Osteoblast (primary cell): ENCODE measurements at regions not wholly inside any gene's neighbourhood (a gene's known extent, or its start where the extent isn't known, plus 50 kb on each side); places are given as distances from the start of the nearest gene placed in this dataset.
A peak's percentile ranks its signal among the peaks of the same experiment; 100 is the strongest.

ENCODE experiments used
- DNase-seq: peaks from one replicate; pipeline ENCODE4 v3.0.0; 2011; ENCODE audit warnings: low spot score, mixed read lengths; ENCODE audit not compliant: insufficient read length; ENCODE audit errors: missing footprints
- H2AFZ ChIP-seq: 2 replicates; pipeline ENCODE4 v1.6.0; 2011; ENCODE audit warnings: mild to moderate bottlenecking, low read length
- H3K27ac ChIP-seq: 2 replicates; pipeline ENCODE4 v1.5.1; 2011; ENCODE audit warnings: mild to moderate bottlenecking, low read depth, low read length, moderate library complexity
- H3K27me3 ChIP-seq: 2 replicates; pipeline ENCODE4 v1.6.0; 2012; ENCODE audit warnings: mild to moderate bottlenecking, control low read depth, inconsistent platforms, low read length, moderate library complexity; ENCODE audit not compliant: insufficient read depth
- H3K36me3 ChIP-seq: 2 replicates; pipeline ENCODE4 v1.5.1; 2011; ENCODE audit warnings: mild to moderate bottlenecking, low read length, control low read depth, moderate library complexity; ENCODE audit not compliant: insufficient read depth
- H3K4me1 ChIP-seq: 2 replicates; pipeline ENCODE4 v1.5.1; 2011; ENCODE audit warnings: mild to moderate bottlenecking, low read length, control low read depth, moderate library complexity; ENCODE audit not compliant: insufficient read depth
- H3K4me2 ChIP-seq: 2 replicates; pipeline ENCODE4 v1.6.0; 2011; ENCODE audit warnings: mild to moderate bottlenecking, low read length; ENCODE audit not compliant: insufficient read depth
- H3K4me3 ChIP-seq: fragments of 200-600 bp; sonication (generic); 3 replicates; pipeline ENCODE4 v1.5.1; 2012; ENCODE audit warnings: mild to moderate bottlenecking, low read length, inconsistent platforms; ENCODE audit not compliant: insufficient read depth
- H3K79me2 ChIP-seq: 2 replicates; pipeline ENCODE4 v1.6.0; 2012; ENCODE audit warnings: mild to moderate bottlenecking, low read length, control low read depth, inconsistent platforms; ENCODE audit not compliant: insufficient read depth
- H3K9me3 ChIP-seq: 2 replicates; pipeline ENCODE4 v1.5.1; 2011; ENCODE audit warnings: low read depth, low read length, control low read depth
- H4K20me1 ChIP-seq: 2 replicates; pipeline ENCODE4 v1.6.0; 2012; ENCODE audit warnings: mild to moderate bottlenecking, low read length, control low read depth; ENCODE audit not compliant: insufficient read depth
- CTCF ChIP-seq: IDR thresholded peaks from 2 replicates; pipeline ENCODE4 v1.5.1; 2011; ENCODE audit warnings: mild to moderate bottlenecking, low read depth, low read length, moderate library complexity; ENCODE audit errors: extremely low read depth

- H3K27me3 ChIP-seq: no peaks in the 10 kb centered on the region
- peak overlapping the region; percentile 61 for H3K4me2 ChIP-seq
- H3K27ac ChIP-seq: peak overlapping the region; percentile 82
- no peak overlapping the region for H3K4me3 ChIP-seq
- no peaks in the 10 kb centered on the region for H4K20me1 ChIP-seq
- TF ChIP-seq CTCF: no peak
- peaks cover 42% of the 10 kb centered on the region for H3K4me1 ChIP-seq
- DNase-seq: no peak
- H2AFZ ChIP-seq: peak overlapping the region; percentile 61
- no peaks in the 10 kb centered on the region for H3K79me2 ChIP-seq
- no peaks in the 10 kb centered on the region for H3K36me3 ChIP-seq
- no peaks in the 10 kb centered on the region for H3K9me3 ChIP-seq
Measured at GRCh38 chr3:27591312-27592210, 107.4 kb upstream of the SLC4A7 start.

GRCh38 chr3:27590437-27591298 is 106.5 kb upstream of the SLC4A7 start:
- Histone ChIP-seq H3K4me1 (peaks cover 36% of the 10 kb centered on the region), H3K79me2 (no peaks in the 10 kb centered on the region), H2AFZ (peak overlapping the region; percentile 61), H4K20me1 (no peaks in the 10 kb centered on the region), H3K36me3 (no peaks in the 10 kb centered on the region), H3K4me3 (peak overlapping the region; percentile 24), H3K4me2 (peak overlapping the region; percentile 61), H3K27ac (peak overlapping the region; percentile 82), H3K27me3 (no peaks in the 10 kb centered on the region), H3K9me3 (no peaks in the 10 kb centered on the region)
- TF ChIP-seq CTCF: no peak
- peak; percentile 59 for DNase-seq

- H3K4me1 ChIP-seq: peaks cover 36% of the 10 kb centered on the region
- H3K27me3 ChIP-seq: no peaks in the 10 kb centered on the region
- H2AFZ ChIP-seq: no peak overlapping the region
- no peaks in the 10 kb centered on the region for H3K79me2 ChIP-seq
- H4K20me1 ChIP-seq: no peaks in the 10 kb centered on the region
- DNase-seq: peak; percentile 76
- H3K4me2 ChIP-seq: peak overlapping the region; percentile 61
- peak overlapping the region; percentile 82 for H3K27ac ChIP-seq
- no peaks in the 10 kb centered on the region for H3K36me3 ChIP-seq
- H3K9me3 ChIP-seq: no peaks in the 10 kb centered on the region
- no peak for TF ChIP-seq CTCF
- H3K4me3 ChIP-seq: peak overlapping the region; percentile 18
Measured at GRCh38 chr3:27589795-27590194, 105.6 kb upstream of the SLC4A7 start.

GRCh38 chr3:27585429-27585828 is 101.2 kb upstream of the SLC4A7 start:
- Histone ChIP-seq H3K27ac (no peak overlapping the region), H3K9me3 (no peaks in the 10 kb centered on the region), H4K20me1 (no peaks in the 10 kb centered on the region), H3K4me2 (no peak overlapping the region), H3K27me3 (no peaks in the 10 kb centered on the region), H3K79me2 (no peaks in the 10 kb centered on the region), H2AFZ (no peak overlapping the region), H3K4me3 (no peak overlapping the region), H3K36me3 (no peaks in the 10 kb centered on the region), H3K4me1 (peaks cover 13% of the 10 kb centered on the region)
- DNase-seq: no peak
- TF ChIP-seq CTCF: no peak
